Fibroblast of lung (primary cell): ENCODE measurements at regions not wholly inside any gene's neighbourhood (a gene's known extent, or its start where the extent isn't known, plus 50 kb on each side); places are given as distances from the start of the nearest gene placed in this dataset.
"Not testable (repeated sequence)": the region's sequence is repeated elsewhere in the genome, so short reads cannot be mapped to it uniquely, and the experiment has no call there.

ENCODE experiments used
- DNase-seq, 2 donors: peaks; one replicate each; pipeline versions ENCODE4 v3.0.0 to v3.0.0-alpha.2; 2010; ENCODE audit warnings: low read depth in 2 of 2
- H2AFZ ChIP-seq: 2 replicates; pipeline ENCODE4 v1.5.1; 2012; ENCODE audit warnings: low read length, control low read depth, inconsistent platforms
- H3K27ac ChIP-seq: 2 replicates; pipeline ENCODE4 v1.5.1; 2011; ENCODE audit warnings: low read length, control low read depth; ENCODE audit not compliant: insufficient read depth
- H3K27me3 ChIP-seq: 2 replicates; pipeline ENCODE4 v1.5.1; 2011; ENCODE audit warnings: mild to moderate bottlenecking, low read length; ENCODE audit not compliant: control insufficient read depth, insufficient read depth
- H3K36me3 ChIP-seq: 2 replicates; pipeline ENCODE4 v1.5.1; 2011; ENCODE audit warnings: low read length; ENCODE audit not compliant: control insufficient read depth, insufficient read depth
- H3K4me1 ChIP-seq: 2 replicates; pipeline ENCODE4 v1.5.1; 2011; ENCODE audit warnings: low read length; ENCODE audit not compliant: control insufficient read depth, insufficient read depth; ENCODE audit errors: extremely low read depth
- H3K4me2 ChIP-seq: 2 replicates; pipeline ENCODE4 v1.5.1; 2011; ENCODE audit warnings: low read length, control low read depth; ENCODE audit not compliant: insufficient read depth; ENCODE audit errors: extremely low read depth
- H3K4me3 ChIP-seq, 4 experiments: fragments of 200-600 bp in 1 of 4; sonication (generic) in 1 of 4; replicated peaks in 1 of 4; 2 replicates each; pipeline ENCODE4 v1.5.1; 2011 to 2016; ENCODE audit warnings: low read length in 4 of 4, low read depth in 3 of 4, mild to moderate bottlenecking in 3 of 4, control low read depth in 2 of 4, inconsistent platforms in 1 of 4, mixed read lengths in 1 of 4; ENCODE audit not compliant: insufficient read depth in 1 of 4; ENCODE audit errors: control extremely low read depth in 1 of 4
- H3K79me2 ChIP-seq: 2 replicates; pipeline ENCODE4 v1.5.1; 2012; ENCODE audit warnings: mild to moderate bottlenecking, low read length, inconsistent platforms; ENCODE audit not compliant: control insufficient read depth, insufficient read depth
- H3K9ac ChIP-seq: 2 replicates; pipeline ENCODE4 v1.5.1; 2011; ENCODE audit warnings: mild to moderate bottlenecking, low read length, control low read depth; ENCODE audit not compliant: insufficient read depth
- H3K9me3 ChIP-seq: 2 replicates; pipeline ENCODE4 v1.5.1; 2012; ENCODE audit warnings: low read depth, low read length; ENCODE audit not compliant: control insufficient read depth, insufficient read depth
- H4K20me1 ChIP-seq: 2 replicates; pipeline ENCODE4 v1.5.1; 2011; ENCODE audit warnings: low read length; ENCODE audit not compliant: control insufficient read depth, insufficient read depth; ENCODE audit errors: extremely low read depth
- CTCF ChIP-seq, 2 donors: IDR thresholded peaks in 1 of 2; conservative IDR thresholded peaks in 1 of 2; 1 replicate in 1 of 2; 2 replicates in 1 of 2; pipeline ENCODE4 v1.5.1; 2011 to 2012; ENCODE audit warnings: low read length in 2 of 2, control low read depth in 1 of 2, inconsistent platforms in 1 of 2, low read depth in 1 of 2, mild to moderate bottlenecking in 1 of 2
- EZH2 ChIP-seq: IDR thresholded peaks from 2 replicates; pipeline ENCODE4 v1.5.1; 2012; ENCODE audit warnings: low read length, control low read depth, mild to moderate bottlenecking; ENCODE audit errors: missing control alignments

DNA sequence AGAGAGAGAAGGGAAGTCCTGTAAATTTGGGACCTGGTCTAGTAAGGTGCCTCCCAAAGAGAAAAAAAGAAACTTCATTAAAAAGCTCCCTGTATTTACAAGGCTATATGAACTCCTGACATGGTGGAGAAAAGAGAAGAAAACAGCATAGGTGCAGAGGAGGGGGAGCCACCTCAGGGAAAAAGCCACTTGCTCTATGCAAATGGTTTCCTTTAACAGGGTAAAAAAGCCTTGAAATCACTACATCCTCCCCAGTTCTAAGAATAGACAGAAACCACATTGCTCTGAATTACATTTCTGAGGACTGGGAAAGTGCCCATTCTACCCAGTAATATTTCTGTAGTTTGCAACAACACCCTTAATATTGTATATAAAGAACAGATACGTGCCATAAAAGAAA is 165.5 kb downstream of the KLF8 start:
- Histone ChIP-seq H2AFZ (no peak overlapping the region), H3K4me2 (no peak overlapping the region), H3K27ac (no peak overlapping the region), H3K9me3 (no peaks in the 10 kb centered on the region), H3K4me3 (no peak overlapping the region), H3K36me3 (no peaks in the 10 kb centered on the region), H4K20me1 (no peaks in the 10 kb centered on the region), H3K79me2 (no peaks in the 10 kb centered on the region), H3K27me3 (no peaks in the 10 kb centered on the region), H3K4me1 (no peaks in the 10 kb centered on the region), H3K9ac (no peak overlapping the region)
- no peak for TF ChIP-seq EZH2
- no peak for TF ChIP-seq CTCF (conservative IDR thresholded peaks at IDR 0.05 in 1 of 2, IDR thresholded peaks at IDR 0.05 in 1 of 2; ENCODE audit: low read depth in 1 of 2, low read length in 2 of 2)
- DNase-seq: no peak

- H3K4me2 ChIP-seq: no peak overlapping the region
- no peak for DNase-seq
- TF ChIP-seq EZH2: no peak
- no peak for TF ChIP-seq CTCF (conservative IDR thresholded peaks at IDR 0.05 in 1 of 2, IDR thresholded peaks at IDR 0.05 in 1 of 2; ENCODE audit: low read depth in 1 of 2, low read length in 2 of 2)
- H2AFZ ChIP-seq: no peak overlapping the region
- H3K27me3 ChIP-seq: no peaks in the 10 kb centered on the region
- no peaks in the 10 kb centered on the region for H4K20me1 ChIP-seq
- no peaks in the 10 kb centered on the region for H3K4me1 ChIP-seq
- no peak overlapping the region for H3K4me3 ChIP-seq
- no peaks in the 10 kb centered on the region for H3K79me2 ChIP-seq
- no peaks in the 10 kb centered on the region for H3K36me3 ChIP-seq
- no peaks in the 10 kb centered on the region for H3K9me3 ChIP-seq
- no peak overlapping the region for H3K9ac ChIP-seq
- no peak overlapping the region for H3K27ac ChIP-seq
Observed at GRCh38 chrX:56402207-56402606, 161.2 kb upstream of the UBQLN2 start.

- DNase-seq: no peak
- H3K9me3 ChIP-seq: no peaks in the 10 kb centered on the region
- H3K36me3 ChIP-seq: no peaks in the 10 kb centered on the region
- H2AFZ ChIP-seq: no peak overlapping the region
- H3K4me3 ChIP-seq: no peak overlapping the region
- no peaks in the 10 kb centered on the region for H3K27me3 ChIP-seq
- no peaks in the 10 kb centered on the region for H4K20me1 ChIP-seq
- H3K4me2 ChIP-seq: no peak overlapping the region
- TF ChIP-seq EZH2 (no peak), CTCF (conservative IDR thresholded peaks at IDR 0.05 in 1 of 2, IDR thresholded peaks at IDR 0.05 in 1 of 2; ENCODE audit: low read depth in 1 of 2, low read length in 2 of 2) (no peak)
- H3K79me2 ChIP-seq: no peaks in the 10 kb centered on the region
- H3K27ac ChIP-seq: no peak overlapping the region
- no peak overlapping the region for H3K9ac ChIP-seq
- H3K4me1 ChIP-seq: no peaks in the 10 kb centered on the region
Observed at GRCh38 chrX:56429581-56429980, 133.8 kb upstream of the UBQLN2 start.

DNA sequence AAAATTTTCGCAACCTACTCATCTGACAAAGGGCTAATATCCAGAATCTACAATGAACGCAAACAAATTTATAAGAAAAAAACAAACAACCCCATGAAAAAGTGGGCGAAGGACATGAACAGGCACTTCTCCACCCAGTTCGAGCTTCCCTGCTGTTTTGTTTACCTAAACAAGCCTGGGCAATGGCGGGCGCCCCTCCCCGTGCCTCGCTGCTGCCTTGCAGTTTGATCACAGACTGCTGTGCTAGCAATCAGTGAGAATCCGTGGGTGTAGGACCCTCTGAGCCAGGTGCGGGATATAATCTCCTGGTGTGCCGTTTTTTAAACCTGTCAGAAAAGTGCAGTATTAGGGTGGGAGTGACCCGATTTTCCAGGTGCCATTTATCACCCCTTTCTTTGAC is 111.4 kb upstream of the UBQLN2 start:
- H2AFZ ChIP-seq, H3K4me1 ChIP-seq, H3K4me2 ChIP-seq, H3K36me3 ChIP-seq, H4K20me1 ChIP-seq, H3K79me2 ChIP-seq, DNase-seq, H3K4me3 ChIP-seq, H3K9me3 ChIP-seq, H3K27ac ChIP-seq, H3K27me3 ChIP-seq, H3K9ac ChIP-seq: not testable (repeated sequence)
